ENCODE measurements at regions not wholly inside any gene's neighbourhood (a gene's known extent, or its start where the extent isn't known, plus 50 kb on each side); places are given as distances from the start of the nearest gene placed in this dataset.

DNA sequence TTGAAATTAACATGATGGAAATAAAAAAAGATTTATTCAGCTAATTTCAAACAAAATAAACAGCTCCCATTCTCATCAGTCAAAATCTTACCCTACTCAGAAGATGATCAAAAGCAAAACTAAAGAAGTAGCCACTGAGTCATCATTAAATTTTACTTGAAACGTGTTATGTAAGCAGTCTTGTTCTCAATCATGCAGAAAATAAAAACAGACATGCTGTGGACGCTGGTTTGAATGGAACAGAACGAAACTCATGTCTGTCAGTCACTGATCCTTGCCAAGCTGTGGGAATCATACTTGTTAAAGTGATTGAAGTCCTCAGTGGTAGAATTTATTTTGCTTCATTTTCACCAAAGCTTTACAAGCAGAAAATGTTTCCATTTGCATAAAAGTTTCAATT, 77.2 kb upstream of the TLR3 start:
- no peak overlapping the region for H3K4me3 ChIP-seq (ENCODE audit: low read depth, low read length)
- no peak for TF ChIP-seq MYC (IDR thresholded peaks at IDR 0.05; ENCODE audit: low read depth, low read length)
- no peak for TF ChIP-seq CTCF (IDR thresholded peaks at IDR 0.05; ENCODE audit: low read depth, low read length)
- TF ChIP-seq, protein P1, sequence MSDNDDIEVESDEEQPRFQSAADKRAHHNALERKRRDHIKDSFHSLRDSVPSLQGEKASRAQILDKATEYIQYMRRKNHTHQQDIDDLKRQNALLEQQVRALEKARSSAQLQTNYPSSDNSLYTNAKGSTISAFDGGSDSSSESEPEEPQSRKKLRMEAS (IDR thresholded peaks at IDR 0.05; ENCODE audit: low read depth, low read length), result no peak
- TF ChIP-seq POLR2A (IDR thresholded peaks at IDR 0.05; ENCODE audit: extremely low read depth, insufficient read length), result no peak
- DNase-seq (ENCODE audit: low read depth), result no peak

- TF ChIP-seq CTCF (IDR thresholded peaks at IDR 0.05; ENCODE audit: low read depth, low read length) (no peak), POLR2A (IDR thresholded peaks at IDR 0.05; ENCODE audit: extremely low read depth, insufficient read length) (no peak), MYC (IDR thresholded peaks at IDR 0.05; ENCODE audit: low read depth, low read length) (no peak)
- TF ChIP-seq, protein P1 (IDR thresholded peaks at IDR 0.05; ENCODE audit: low read depth, low read length), result no peak
- no peak for DNase-seq (ENCODE audit: low read depth)
- H3K4me3 ChIP-seq (ENCODE audit: low read depth, low read length), result no peak overlapping the region
Measured at GRCh38 chr4:185992585-185992984, 76.4 kb upstream of the TLR3 start.

DNA sequence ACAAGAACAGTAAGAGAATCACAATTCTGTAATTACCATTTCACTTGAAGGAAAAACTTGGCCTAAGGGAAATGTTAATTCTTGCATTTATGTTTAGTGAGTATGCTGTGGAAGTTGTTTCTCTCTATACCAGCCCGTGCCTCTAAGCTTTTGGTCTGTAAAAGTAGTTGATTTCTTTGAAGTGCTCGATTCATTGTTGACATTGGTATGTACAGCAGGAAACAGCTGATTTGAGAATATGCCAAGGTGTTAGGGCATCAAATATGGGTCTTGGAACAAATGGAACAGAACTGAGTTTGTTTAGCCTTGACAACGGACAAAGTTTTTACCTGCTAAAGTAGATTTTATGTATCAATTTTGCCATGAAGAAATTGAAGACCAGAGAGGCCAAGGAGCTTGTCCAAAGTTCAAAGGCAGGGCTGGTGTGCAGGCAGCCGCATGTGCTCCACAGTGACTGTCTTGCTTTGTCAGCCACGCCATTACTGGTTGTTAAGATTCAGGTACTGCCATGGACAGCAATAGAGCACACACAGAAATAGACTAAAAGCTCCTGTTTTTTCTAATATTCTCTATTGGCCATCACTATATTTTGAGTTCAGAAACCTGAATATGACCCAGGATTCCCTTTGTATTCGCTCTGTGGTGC, 75.5 kb upstream of the TLR3 start:
- no peak for DNase-seq (ENCODE audit: low read depth)

DNA sequence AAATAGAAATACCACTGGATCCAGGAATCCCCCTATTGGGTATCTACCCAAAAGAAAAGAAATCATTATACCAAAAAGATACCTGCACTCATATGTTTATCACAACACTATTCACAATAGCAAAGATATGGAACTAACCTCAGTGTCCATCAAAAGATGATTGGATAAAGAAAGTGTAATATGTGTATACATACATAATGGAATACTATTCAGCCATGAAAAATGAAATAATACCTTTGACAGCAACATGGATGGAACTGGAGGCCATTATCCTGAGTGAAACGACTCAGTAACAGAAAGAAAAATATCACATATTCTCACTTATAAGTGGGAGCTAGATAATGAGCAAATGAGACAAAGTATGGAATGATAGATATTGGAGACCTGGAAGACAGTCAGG, 74.2 kb upstream of the TLR3 start:
- no peak overlapping the region for H3K4me3 ChIP-seq (ENCODE audit: low read depth, low read length)
- DNase-seq (ENCODE audit: low read depth), result no peak
- TF ChIP-seq POLR2A (IDR thresholded peaks at IDR 0.05; ENCODE audit: extremely low read depth, insufficient read length) (no peak), MYC (IDR thresholded peaks at IDR 0.05; ENCODE audit: low read depth, low read length) (no peak), CTCF (IDR thresholded peaks at IDR 0.05; ENCODE audit: low read depth, low read length) (no peak)
- TF ChIP-seq, protein P1 (IDR thresholded peaks at IDR 0.05; ENCODE audit: low read depth, low read length), result no peak

More for the DNA sequence above, 75.5 kb upstream of the TLR3 start:
- TF ChIP-seq, protein P1 (IDR thresholded peaks at IDR 0.05; ENCODE audit: low read depth, low read length), result no peak
- TF ChIP-seq POLR2A (IDR thresholded peaks at IDR 0.05; ENCODE audit: extremely low read depth, insufficient read length) (no peak), MYC (IDR thresholded peaks at IDR 0.05; ENCODE audit: low read depth, low read length) (no peak), CTCF (IDR thresholded peaks at IDR 0.05; ENCODE audit: low read depth, low read length) (no peak)
- no peak overlapping the region for H3K4me3 ChIP-seq (ENCODE audit: low read depth, low read length)

GRCh38 chr4:185995665-185996064, 73.3 kb upstream of the TLR3 start:
- DNase-seq (ENCODE audit: low read depth), result no peak
- TF ChIP-seq, protein P1 (IDR thresholded peaks at IDR 0.05; ENCODE audit: low read depth, low read length), result no peak
- TF ChIP-seq CTCF (IDR thresholded peaks at IDR 0.05; ENCODE audit: low read depth, low read length) (no peak), MYC (IDR thresholded peaks at IDR 0.05; ENCODE audit: low read depth, low read length) (no peak), POLR2A (IDR thresholded peaks at IDR 0.05; ENCODE audit: extremely low read depth, insufficient read length) (no peak)
- H3K4me3 ChIP-seq (ENCODE audit: low read depth, low read length), result no peak overlapping the region

All from NB4 (cell line).